ENCODE measurements at regions not wholly inside any gene's neighbourhood (a gene's known extent, or its start where the extent isn't known, plus 50 kb on each side); places are given as distances from the start of the nearest gene placed in this dataset.
A peak's percentile ranks its signal among the peaks of the same experiment; 100 is the strongest.

DNA sequence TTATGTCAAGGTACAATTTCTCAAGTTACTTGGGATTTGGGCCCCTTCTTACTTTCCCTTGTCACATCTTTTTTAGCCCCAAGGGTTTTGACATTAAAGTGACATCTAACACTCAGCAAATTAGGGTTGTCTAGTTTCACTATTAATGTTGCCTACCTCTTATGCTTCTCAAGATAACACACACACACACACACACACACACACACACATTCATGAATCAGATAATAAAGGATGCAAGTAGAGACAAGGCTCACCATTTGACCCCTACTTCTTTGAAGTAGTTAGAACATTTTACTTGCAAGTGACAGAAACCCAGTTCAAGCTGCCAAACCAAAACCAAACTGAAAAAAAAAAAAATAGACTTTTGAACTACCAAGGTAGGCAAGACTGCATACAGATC lies 138.8 kb downstream of the TRIB2 start:
- DNase-seq (ENCODE audit: low spot score): no peak
- Histone ChIP-seq H3K4me3 (no peak overlapping the region), H3K27ac (no peak overlapping the region)
- TF ChIP-seq, protein P1, sequence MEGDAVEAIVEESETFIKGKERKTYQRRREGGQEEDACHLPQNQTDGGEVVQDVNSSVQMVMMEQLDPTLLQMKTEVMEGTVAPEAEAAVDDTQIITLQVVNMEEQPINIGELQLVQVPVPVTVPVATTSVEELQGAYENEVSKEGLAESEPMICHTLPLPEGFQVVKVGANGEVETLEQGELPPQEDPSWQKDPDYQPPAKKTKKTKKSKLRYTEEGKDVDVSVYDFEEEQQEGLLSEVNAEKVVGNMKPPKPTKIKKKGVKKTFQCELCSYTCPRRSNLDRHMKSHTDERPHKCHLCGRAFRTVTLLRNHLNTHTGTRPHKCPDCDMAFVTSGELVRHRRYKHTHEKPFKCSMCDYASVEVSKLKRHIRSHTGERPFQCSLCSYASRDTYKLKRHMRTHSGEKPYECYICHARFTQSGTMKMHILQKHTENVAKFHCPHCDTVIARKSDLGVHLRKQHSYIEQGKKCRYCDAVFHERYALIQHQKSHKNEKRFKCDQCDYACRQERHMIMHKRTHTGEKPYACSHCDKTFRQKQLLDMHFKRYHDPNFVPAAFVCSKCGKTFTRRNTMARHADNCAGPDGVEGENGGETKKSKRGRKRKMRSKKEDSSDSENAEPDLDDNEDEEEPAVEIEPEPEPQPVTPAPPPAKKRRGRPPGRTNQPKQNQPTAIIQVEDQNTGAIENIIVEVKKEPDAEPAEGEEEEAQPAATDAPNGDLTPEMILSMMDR (IDR thresholded peaks at IDR 0.05): no peak

DNA sequence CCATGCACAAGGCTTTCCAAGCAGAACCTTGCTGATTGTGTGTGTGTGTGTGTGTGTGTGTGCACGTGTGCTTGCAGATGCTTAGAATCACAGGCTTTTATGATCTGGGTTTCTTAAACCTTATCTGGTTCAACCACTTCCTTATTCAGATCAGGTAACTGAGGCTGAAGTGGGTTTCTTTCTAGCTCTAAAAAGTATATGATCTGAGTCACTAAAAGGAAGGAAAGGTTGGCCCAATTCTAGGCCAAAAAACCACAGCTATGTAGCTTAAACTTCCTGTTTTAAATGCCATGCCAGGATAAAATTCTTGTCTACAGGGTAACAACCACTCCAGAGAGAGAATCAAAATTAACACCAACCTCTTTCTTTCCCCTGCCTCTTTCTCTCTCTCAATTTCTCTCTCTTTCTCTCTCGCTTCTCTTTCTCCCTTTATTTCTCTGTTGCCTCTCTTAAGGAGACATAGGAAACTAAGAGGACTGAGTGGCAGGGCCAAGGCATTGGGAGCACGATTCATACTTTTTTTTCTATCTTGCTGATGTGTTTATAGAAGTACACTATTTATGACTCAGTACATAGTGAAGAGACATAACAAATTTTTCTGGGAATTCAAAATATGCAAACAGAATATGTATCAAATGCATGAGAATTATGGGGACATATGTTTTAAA lies 140.3 kb downstream of the TRIB2 start:
- Histone ChIP-seq H3K4me3 (no peak overlapping the region), H3K27ac (no peak overlapping the region)
- no peak for DNase-seq (ENCODE audit: low spot score)
- TF ChIP-seq, protein P1 (IDR thresholded peaks at IDR 0.05): no peak

DNA sequence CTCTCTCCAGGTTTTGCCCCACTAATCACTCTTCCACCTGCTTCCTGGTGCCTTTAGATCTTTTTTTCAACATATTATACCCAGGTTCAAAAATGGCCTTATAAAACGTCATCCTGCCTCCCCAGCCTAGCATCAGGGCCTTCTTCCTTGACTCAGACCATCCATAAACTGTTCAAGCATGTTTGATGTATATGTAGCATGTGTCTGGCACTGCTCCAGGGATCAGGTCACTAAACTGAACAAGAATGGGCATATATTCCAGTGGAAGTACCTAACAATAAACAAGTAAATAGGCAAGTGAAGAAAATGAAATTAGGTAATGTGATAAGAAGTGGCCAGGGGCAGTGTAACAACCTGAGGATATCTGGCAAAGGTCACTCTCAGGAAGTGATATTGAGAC lies 141.2 kb downstream of the TRIB2 start:
- TF ChIP-seq, protein P1 (IDR thresholded peaks at IDR 0.05): no peak
- Histone ChIP-seq H3K4me3 (no peak overlapping the region), H3K27ac (no peak overlapping the region)
- DNase-seq (ENCODE audit: low spot score): no peak

GRCh38 chr2:12858786-12859185 lies 142.1 kb downstream of the TRIB2 start:
- TF ChIP-seq, protein P1 (IDR thresholded peaks at IDR 0.05): no peak
- Histone ChIP-seq H3K27ac (no peak overlapping the region), H3K4me3 (no peak overlapping the region)
- no peak for DNase-seq (ENCODE audit: low spot score)

GRCh38 chr2:12861344-12861930 lies 144.7 kb downstream of the TRIB2 start:
- TF ChIP-seq, protein P1 (IDR thresholded peaks at IDR 0.05): no peak
- DNase-seq (ENCODE audit: low spot score): no peak
- no peak overlapping the region for H3K4me3 ChIP-seq
- peak overlapping the region in 1 of 2 donors; percentile 2 for H3K27ac ChIP-seq

GRCh38 chr2:12862541-12862940 lies 145.8 kb downstream of the TRIB2 start:
- TF ChIP-seq, protein P1 (IDR thresholded peaks at IDR 0.05): no peak
- Histone ChIP-seq H3K4me3 (no peak overlapping the region), H3K27ac (no peak overlapping the region)
- no peak for DNase-seq (ENCODE audit: low spot score)

GRCh38 chr2:12863937-12864336 lies 147.2 kb downstream of the TRIB2 start:
- TF ChIP-seq, protein P1 (IDR thresholded peaks at IDR 0.05): no peak
- Histone ChIP-seq H3K4me3 (no peak overlapping the region), H3K27ac (no peak overlapping the region)
- no peak for DNase-seq (ENCODE audit: low spot score)

All from coronary artery (tissue), 2 donors.